ENCODE measurements at regions not wholly inside any gene's neighbourhood (a gene's known extent, or its start where the extent isn't known, plus 50 kb on each side); places are given as distances from the start of the nearest gene placed in this dataset.

- H3K4me1 ChIP-seq (ENCODE audit: control insufficient read depth in 1 of 2, insufficient read depth in 2 of 2, low read length in 2 of 2), result no peaks in the 10 kb centered on the region
- no peak for ATAC-seq (ENCODE audit: low FRiP score)
- H3K4me3 ChIP-seq (ENCODE audit: low read length in 2 of 2), result no peak overlapping the region
- intact Hi-C loops (cut with DNase I), result no loop called here
- H3K36me3 ChIP-seq (ENCODE audit: control insufficient read depth in 1 of 2, insufficient read depth in 2 of 2, low read length in 1 of 2), result no peaks in the 10 kb centered on the region
- no peak overlapping the region for H3K27ac ChIP-seq (ENCODE audit: low read depth in 1 of 2, low read length in 2 of 2)
- DNase-seq, result no peak
- H3K9me3 ChIP-seq (ENCODE audit: control insufficient read depth, low read length), result no peaks in the 10 kb centered on the region
- WGBS, 2 donors, result 79 to 83% methylated on average over 1 of the region's 1 CpG
- no peaks in the 10 kb centered on the region for H3K27me3 ChIP-seq (ENCODE audit: control insufficient read depth in 1 of 2, insufficient read depth in 2 of 2, low read length in 1 of 2)
These were observed 210.0 kb upstream of the SEL1L start for GRCh38 chr14:81743605-81744004.

GRCh38 chr14:81751198-81751597 lies 217.5 kb upstream of the SEL1L start:
- intact Hi-C loops (cut with DNase I), result no loop called here
- Histone ChIP-seq H3K36me3 (ENCODE audit: control insufficient read depth in 1 of 2, insufficient read depth in 2 of 2, low read length in 1 of 2) (no peaks in the 10 kb centered on the region), H3K4me3 (ENCODE audit: low read length in 2 of 2) (no peak overlapping the region), H3K4me1 (ENCODE audit: control insufficient read depth in 1 of 2, insufficient read depth in 2 of 2, low read length in 2 of 2) (peaks cover 0 to 2% of the 10 kb centered on the region in 2 donors), H3K27ac (ENCODE audit: low read depth in 1 of 2, low read length in 2 of 2) (no peak overlapping the region), H3K27me3 (ENCODE audit: control insufficient read depth in 1 of 2, insufficient read depth in 2 of 2, low read length in 1 of 2) (no peaks in the 10 kb centered on the region), H3K9me3 (ENCODE audit: control insufficient read depth, low read length) (no peaks in the 10 kb centered on the region)
- no peak for DNase-seq
- WGBS, 2 donors, result 88 to 93% methylated on average over 2 of the region's 2 CpGs
- no peak for ATAC-seq (ENCODE audit: low FRiP score)

- Histone ChIP-seq H3K4me1 (ENCODE audit: control insufficient read depth in 1 of 2, insufficient read depth in 2 of 2, low read length in 2 of 2) (no peaks in the 10 kb centered on the region), H3K4me3 (ENCODE audit: low read length in 2 of 2) (no peak overlapping the region), H3K27ac (ENCODE audit: low read depth in 1 of 2, low read length in 2 of 2) (no peak overlapping the region), H3K9me3 (ENCODE audit: control insufficient read depth, low read length) (no peaks in the 10 kb centered on the region), H3K27me3 (ENCODE audit: control insufficient read depth in 1 of 2, insufficient read depth in 2 of 2, low read length in 1 of 2) (no peaks in the 10 kb centered on the region), H3K36me3 (ENCODE audit: control insufficient read depth in 1 of 2, insufficient read depth in 2 of 2, low read length in 1 of 2) (no peaks in the 10 kb centered on the region)
- ATAC-seq (ENCODE audit: low FRiP score), result no peak
- intact Hi-C loops (cut with DNase I), result no loop called here
- no peak for DNase-seq
- WGBS, 2 donors, result 66 to 84% methylated on average over 2 of the region's 2 CpGs
These were observed 225.9 kb upstream of the SEL1L start for GRCh38 chr14:81759541-81759940.

- Histone ChIP-seq H3K27ac (ENCODE audit: low read depth in 1 of 2, low read length in 2 of 2) (no peak overlapping the region), H3K9me3 (ENCODE audit: control insufficient read depth, low read length) (no peaks in the 10 kb centered on the region), H3K4me1 (ENCODE audit: control insufficient read depth in 1 of 2, insufficient read depth in 2 of 2, low read length in 2 of 2) (no peaks in the 10 kb centered on the region), H3K27me3 (ENCODE audit: control insufficient read depth in 1 of 2, insufficient read depth in 2 of 2, low read length in 1 of 2) (no peaks in the 10 kb centered on the region), H3K4me3 (ENCODE audit: low read length in 2 of 2) (no peak overlapping the region), H3K36me3 (ENCODE audit: control insufficient read depth in 1 of 2, insufficient read depth in 2 of 2, low read length in 1 of 2) (no peaks in the 10 kb centered on the region)
- 64 to 72% methylated on average over 3 of the region's 3 CpGs for WGBS, 2 donors
- DNase-seq (no peak), ATAC-seq (ENCODE audit: low FRiP score) (no peak)
- intact Hi-C loops (cut with DNase I), result no loop called here
These were observed 232.1 kb upstream of the SEL1L start for GRCh38 chr14:81765651-81766275.

- Histone ChIP-seq H3K36me3 (ENCODE audit: control insufficient read depth in 1 of 2, insufficient read depth in 2 of 2, low read length in 1 of 2) (no peaks in the 10 kb centered on the region), H3K4me1 (ENCODE audit: control insufficient read depth in 1 of 2, insufficient read depth in 2 of 2, low read length in 2 of 2) (no peaks in the 10 kb centered on the region), H3K27me3 (ENCODE audit: control insufficient read depth in 1 of 2, insufficient read depth in 2 of 2, low read length in 1 of 2) (no peaks in the 10 kb centered on the region), H3K4me3 (ENCODE audit: low read length in 2 of 2) (no peak overlapping the region), H3K27ac (ENCODE audit: low read depth in 1 of 2, low read length in 2 of 2) (no peak overlapping the region), H3K9me3 (ENCODE audit: control insufficient read depth, low read length) (no peaks in the 10 kb centered on the region)
- intact Hi-C loops (cut with DNase I), result no loop called here
- no peak for ATAC-seq (ENCODE audit: low FRiP score)
- 69 to 74% methylated on average over 4 of the region's 4 CpGs for WGBS, 2 donors
- no peak for DNase-seq
These were observed 232.8 kb upstream of the SEL1L start for GRCh38 chr14:81766321-81766915.

- Histone ChIP-seq H3K4me1 (ENCODE audit: control insufficient read depth in 1 of 2, insufficient read depth in 2 of 2, low read length in 2 of 2) (no peaks in the 10 kb centered on the region), H3K27me3 (ENCODE audit: control insufficient read depth in 1 of 2, insufficient read depth in 2 of 2, low read length in 1 of 2) (no peaks in the 10 kb centered on the region), H3K4me3 (ENCODE audit: low read length in 2 of 2) (no peak overlapping the region), H3K27ac (ENCODE audit: low read depth in 1 of 2, low read length in 2 of 2) (no peak overlapping the region), H3K36me3 (ENCODE audit: control insufficient read depth in 1 of 2, insufficient read depth in 2 of 2, low read length in 1 of 2) (no peaks in the 10 kb centered on the region), H3K9me3 (ENCODE audit: control insufficient read depth, low read length) (no peaks in the 10 kb centered on the region)
- 82 to 89% methylated on average over 2 of the region's 2 CpGs for WGBS, 2 donors
- intact Hi-C loops (cut with DNase I), result no loop called here
- DNase-seq (no peak), ATAC-seq (ENCODE audit: low FRiP score) (no peak)
These were observed 233.8 kb upstream of the SEL1L start for GRCh38 chr14:81767266-81767995.

GRCh38 chr14:81771651-81772275 lies 238.1 kb upstream of the SEL1L start:
- no peak for ATAC-seq (ENCODE audit: low FRiP score)
- Histone ChIP-seq H3K4me1 (ENCODE audit: control insufficient read depth in 1 of 2, insufficient read depth in 2 of 2, low read length in 2 of 2) (no peaks in the 10 kb centered on the region), H3K9me3 (ENCODE audit: control insufficient read depth, low read length) (no peaks in the 10 kb centered on the region), H3K36me3 (ENCODE audit: control insufficient read depth in 1 of 2, insufficient read depth in 2 of 2, low read length in 1 of 2) (no peaks in the 10 kb centered on the region), H3K27me3 (ENCODE audit: control insufficient read depth in 1 of 2, insufficient read depth in 2 of 2, low read length in 1 of 2) (no peaks in the 10 kb centered on the region), H3K4me3 (ENCODE audit: low read length in 2 of 2) (no peak overlapping the region), H3K27ac (ENCODE audit: low read depth in 1 of 2, low read length in 2 of 2) (no peak overlapping the region)
- no peak for DNase-seq
- intact Hi-C loops (cut with DNase I), result no loop called here

- Histone ChIP-seq H3K27ac (ENCODE audit: low read depth in 1 of 2, low read length in 2 of 2) (no peak overlapping the region), H3K36me3 (ENCODE audit: control insufficient read depth in 1 of 2, insufficient read depth in 2 of 2, low read length in 1 of 2) (no peaks in the 10 kb centered on the region), H3K27me3 (ENCODE audit: control insufficient read depth in 1 of 2, insufficient read depth in 2 of 2, low read length in 1 of 2) (no peaks in the 10 kb centered on the region), H3K9me3 (ENCODE audit: control insufficient read depth, low read length) (no peaks in the 10 kb centered on the region), H3K4me3 (ENCODE audit: low read length in 2 of 2) (no peak overlapping the region), H3K4me1 (ENCODE audit: control insufficient read depth in 1 of 2, insufficient read depth in 2 of 2, low read length in 2 of 2) (peaks cover 0 to 2% of the 10 kb centered on the region in 2 donors)
- 89 to 92% methylated on average over 1 of the region's 1 CpG for WGBS, 2 donors
- ATAC-seq (ENCODE audit: low FRiP score) (no peak), DNase-seq (no peak)
- intact Hi-C loops (cut with DNase I), result no loop called here
These were observed 238.7 kb upstream of the SEL1L start for GRCh38 chr14:81772381-81772780.

Measured in aorta (tissue), 5 donors.